IPS-18c (cell line): ENCODE measurements at regions not wholly inside any gene's neighbourhood (a gene's known extent, or its start where the extent isn't known, plus 50 kb on each side); places are given as distances from the start of the nearest gene placed in this dataset.
"Not testable (repeated sequence)": the region's sequence is repeated elsewhere in the genome, so short reads cannot be mapped to it uniquely, and the experiment has no call there.

ENCODE experiments used
- H3K4me3 ChIP-seq: 2 replicates; pipeline ENCODE4 v1.7.0; 2013; ENCODE audit warnings: low read depth, mild to moderate bottlenecking, low read length, moderate library complexity; ENCODE audit not compliant: insufficient read depth
- H3K9me3 ChIP-seq: one replicate; pipeline ENCODE4 v1.6.1; 2013; ENCODE audit warnings: mild to moderate bottlenecking, low read length, moderate library complexity; ENCODE audit not compliant: control insufficient read depth, insufficient read depth

GRCh38 chr6:996271-996852, 303.4 kb upstream of the EXOC2 start:
- H3K9me3 ChIP-seq = peaks cover 2% of the 10 kb centered on the region
- H3K4me3 ChIP-seq = no peak overlapping the region

DNA sequence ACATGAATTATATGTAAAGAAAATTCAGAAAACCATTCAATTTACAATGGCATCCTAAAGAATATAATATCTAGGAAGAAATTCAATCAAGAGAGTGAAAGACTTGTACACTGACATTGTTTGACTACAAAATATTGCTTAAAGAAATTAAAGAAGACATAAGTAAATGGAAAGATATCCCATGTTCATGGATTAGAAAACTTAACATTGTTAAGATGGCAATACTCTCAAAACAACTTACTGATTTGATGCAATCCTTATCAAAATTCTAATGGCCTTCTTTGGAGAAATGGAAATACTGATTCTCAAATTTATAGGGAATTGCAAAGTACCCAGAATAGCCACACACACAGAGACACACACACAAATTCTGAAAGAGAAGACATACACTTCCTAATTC, 298.3 kb upstream of the EXOC2 start:
- H3K4me3 ChIP-seq = no peak overlapping the region
- peaks cover 2% of the 10 kb centered on the region for H3K9me3 ChIP-seq

GRCh38 chr6:984031-984430, 291.1 kb upstream of the EXOC2 start:
- Histone ChIP-seq H3K4me3 (no peak overlapping the region), H3K9me3 (no peaks in the 10 kb centered on the region)

DNA sequence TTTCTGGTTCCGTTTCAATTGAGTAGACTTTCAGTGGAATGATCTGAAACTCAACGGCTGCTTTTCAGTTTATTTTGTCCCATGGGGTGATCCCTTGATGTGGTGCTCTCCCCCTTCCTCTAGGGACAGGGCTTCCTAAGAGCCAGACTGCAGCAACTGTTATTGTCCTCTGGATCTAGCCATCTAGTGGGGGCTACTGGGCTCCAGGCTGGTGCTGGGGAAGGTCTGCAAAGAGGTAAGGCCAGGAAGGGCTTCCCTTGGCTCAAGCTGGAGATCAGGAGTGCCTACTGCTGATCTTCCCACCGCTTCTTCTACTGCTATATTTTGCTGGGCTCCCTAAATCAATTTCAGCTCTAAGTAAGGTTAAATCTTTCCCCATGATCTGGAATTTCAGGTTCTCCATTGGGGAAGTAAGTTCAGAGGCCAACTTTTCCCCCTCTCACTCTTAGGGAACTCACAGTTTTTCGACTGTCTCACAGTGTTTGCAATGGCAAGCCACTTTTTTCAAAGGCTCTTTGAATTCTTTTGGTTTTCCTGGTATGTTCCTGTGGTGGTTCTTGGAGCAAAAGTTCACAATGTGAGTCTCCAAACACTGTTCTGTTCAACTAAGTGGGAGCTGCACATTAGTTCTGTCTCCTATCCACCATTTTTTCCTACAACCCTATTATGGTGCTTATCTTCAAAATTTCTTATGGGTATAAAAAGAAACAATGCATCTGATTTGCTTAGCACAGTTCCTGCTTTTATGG, 286.2 kb upstream of the EXOC2 start:
- Histone ChIP-seq H3K4me3 (no peak overlapping the region), H3K9me3 (no peaks in the 10 kb centered on the region)

DNA sequence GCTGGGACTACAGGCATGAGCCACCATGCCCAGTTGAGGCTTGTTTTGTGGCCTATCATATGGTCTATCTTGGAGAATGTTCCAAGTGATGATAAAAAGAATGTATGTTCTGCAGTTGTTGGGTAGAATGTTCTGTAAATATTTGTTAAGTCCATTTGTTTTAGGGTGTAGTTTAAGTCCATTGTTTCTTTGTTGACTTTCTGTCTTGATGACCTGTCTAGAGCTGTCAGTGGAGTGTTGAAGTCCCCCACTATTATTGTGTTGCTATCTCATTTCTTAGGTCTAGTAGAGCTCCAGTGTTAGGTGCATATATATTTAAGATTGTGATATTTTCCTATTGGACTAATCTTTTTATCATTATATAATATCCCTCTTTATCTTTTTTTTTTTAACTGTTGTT, 284.3 kb upstream of the EXOC2 start:
- not testable (repeated sequence) for H3K9me3 ChIP-seq, H3K4me3 ChIP-seq

DNA sequence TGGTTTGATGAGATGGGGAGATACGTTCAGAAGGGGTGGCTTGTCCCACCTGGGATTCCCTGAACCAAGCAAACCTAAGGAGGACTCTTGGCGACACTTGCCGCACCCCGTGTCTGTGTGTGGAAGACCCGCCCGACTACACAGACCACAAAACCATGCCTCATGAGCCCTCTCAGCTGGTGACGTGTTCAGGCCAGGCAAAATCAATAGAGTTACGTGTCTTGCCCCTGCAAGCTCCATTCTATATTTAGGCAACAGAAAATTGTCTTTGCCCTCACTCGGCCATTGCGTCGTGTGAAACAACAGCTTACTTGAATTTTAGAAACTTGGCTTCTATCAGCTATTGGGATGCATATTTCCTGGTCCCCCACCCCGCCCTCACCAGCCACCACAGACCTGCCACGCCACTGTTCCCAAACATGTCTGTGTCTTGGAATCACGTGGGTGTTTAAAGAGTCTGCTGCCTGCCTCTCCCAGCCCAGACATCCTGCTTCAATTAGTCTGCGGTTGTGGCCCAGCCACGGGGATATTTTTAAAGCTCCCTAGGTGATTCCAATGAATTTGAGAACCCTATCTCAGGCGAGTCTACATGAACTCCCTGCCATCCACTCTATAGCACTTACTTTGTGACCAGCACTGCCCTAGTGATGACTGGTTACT, 279.2 kb upstream of the EXOC2 start:
- Histone ChIP-seq H3K4me3 (no peak overlapping the region), H3K9me3 (no peaks in the 10 kb centered on the region)

DNA sequence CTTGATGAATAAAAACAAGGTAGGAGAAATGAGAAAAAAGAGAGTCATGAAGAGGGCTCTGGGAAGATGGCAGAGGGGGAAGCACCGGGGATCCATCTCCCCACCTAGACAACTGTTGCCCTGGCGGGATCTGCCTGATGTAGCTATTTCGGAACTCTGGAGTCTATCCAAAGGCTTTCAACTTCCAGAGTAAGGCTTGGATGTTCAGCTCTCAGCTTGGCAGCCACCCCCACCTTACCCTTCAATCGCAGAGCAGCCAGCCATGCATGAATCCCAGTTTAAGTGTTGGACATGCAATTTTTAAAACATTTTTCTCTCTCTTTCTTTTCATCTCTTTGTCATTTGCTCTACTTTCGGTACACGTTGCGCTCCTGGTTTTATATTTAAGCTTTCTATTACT, 275.9 kb upstream of the EXOC2 start:
- Histone ChIP-seq H3K9me3 (no peaks in the 10 kb centered on the region), H3K4me3 (no peak overlapping the region)

GRCh38 chr6:967701-968100, 274.8 kb upstream of the EXOC2 start:
- no peaks in the 10 kb centered on the region for H3K9me3 ChIP-seq

DNA sequence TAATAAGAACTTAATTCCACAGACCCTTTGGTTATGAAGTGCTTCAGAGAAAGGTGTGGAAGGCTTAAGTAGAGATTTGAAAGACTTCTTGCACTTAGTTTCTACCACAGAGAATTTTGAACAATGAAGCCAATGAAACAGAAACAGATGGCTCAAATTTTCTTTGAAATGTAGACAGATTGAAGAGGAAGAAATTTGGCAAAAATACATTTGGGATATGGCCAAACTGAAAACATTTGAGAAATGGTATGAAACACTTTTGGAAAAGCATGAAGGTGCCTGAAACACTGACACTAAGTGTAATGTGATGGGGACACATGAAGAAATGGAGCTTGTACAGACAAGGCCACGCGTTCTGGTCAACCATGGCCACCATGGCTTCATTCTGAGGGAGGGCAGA, 272.4 kb upstream of the EXOC2 start:
- H3K9me3 ChIP-seq = no peaks in the 10 kb centered on the region
- H3K4me3 ChIP-seq = no peak overlapping the region

More at GRCh38 chr6:967701-968100, 274.8 kb upstream of the EXOC2 start:
- H3K4me3 ChIP-seq = no peak overlapping the region

DNA sequence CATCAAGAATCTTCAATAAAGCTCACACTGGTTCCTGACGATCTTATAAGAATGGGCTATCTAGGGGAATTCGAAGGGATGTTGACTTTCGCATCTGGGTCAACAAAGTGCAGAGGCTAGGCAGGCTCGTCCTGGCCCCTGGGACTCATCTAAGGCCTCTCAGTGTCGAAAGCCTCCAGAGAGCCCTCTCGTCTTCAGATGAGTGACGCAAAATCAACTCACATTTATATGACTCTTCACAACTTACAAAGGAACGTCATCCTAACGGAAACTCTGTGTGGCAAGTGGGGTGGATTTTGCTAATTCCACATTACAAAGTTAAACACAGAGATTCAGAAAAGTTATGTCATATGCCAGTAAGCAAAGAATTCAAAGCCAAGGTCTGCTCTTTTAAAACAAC, 270.5 kb upstream of the EXOC2 start:
- H3K4me3 ChIP-seq = no peak overlapping the region
- H3K9me3 ChIP-seq = no peaks in the 10 kb centered on the region

- no peak overlapping the region for H3K4me3 ChIP-seq
- H3K9me3 ChIP-seq = no peaks in the 10 kb centered on the region
Measured at GRCh38 chr6:961407-961960, 268.5 kb upstream of the EXOC2 start.

GRCh38 chr6:960356-960755, 267.4 kb upstream of the EXOC2 start:
- H3K9me3 ChIP-seq = no peaks in the 10 kb centered on the region

GRCh38 chr6:958488-958887, 265.5 kb upstream of the EXOC2 start:
- H3K4me3 ChIP-seq = no peak overlapping the region
- no peaks in the 10 kb centered on the region for H3K9me3 ChIP-seq

More at GRCh38 chr6:960356-960755, 267.4 kb upstream of the EXOC2 start:
- no peak overlapping the region for H3K4me3 ChIP-seq

DNA sequence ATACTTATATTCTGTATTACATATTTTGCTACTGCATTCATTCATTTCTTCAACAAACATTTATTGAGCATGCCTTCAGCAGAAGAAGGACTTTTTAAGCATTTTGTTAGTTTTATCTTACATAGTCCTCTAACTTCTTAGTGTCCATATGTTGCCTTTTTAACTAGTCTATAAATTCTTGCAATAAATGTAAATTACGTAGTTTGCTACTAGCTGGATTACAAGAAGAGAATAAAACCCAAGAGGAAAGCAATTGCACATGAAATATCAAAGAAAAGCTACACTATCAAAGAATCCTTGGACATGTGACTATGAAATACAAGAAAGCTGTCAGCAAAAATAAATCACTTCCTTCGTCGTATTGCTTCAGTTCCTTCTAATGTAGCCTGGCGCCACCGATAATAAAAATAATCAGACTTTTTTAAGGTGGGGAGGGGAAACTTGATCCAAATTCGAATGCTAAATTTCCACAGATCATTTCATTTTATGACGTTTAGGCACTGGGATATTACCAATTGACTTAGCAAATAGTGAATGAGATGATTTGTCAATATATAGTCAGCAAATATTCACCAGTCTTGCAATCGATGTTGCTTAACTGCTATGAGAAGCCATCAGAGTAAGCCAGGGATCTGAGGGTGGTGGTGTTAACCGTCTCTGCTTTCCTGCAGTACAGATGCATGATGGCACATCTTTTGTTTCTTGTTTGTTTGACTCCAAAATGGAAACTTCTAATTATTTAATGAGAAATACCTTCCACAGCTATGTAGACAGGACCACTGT, 258.7 kb upstream of the EXOC2 start:
- Histone ChIP-seq H3K9me3 (no peaks in the 10 kb centered on the region), H3K4me3 (no peak overlapping the region)

DNA sequence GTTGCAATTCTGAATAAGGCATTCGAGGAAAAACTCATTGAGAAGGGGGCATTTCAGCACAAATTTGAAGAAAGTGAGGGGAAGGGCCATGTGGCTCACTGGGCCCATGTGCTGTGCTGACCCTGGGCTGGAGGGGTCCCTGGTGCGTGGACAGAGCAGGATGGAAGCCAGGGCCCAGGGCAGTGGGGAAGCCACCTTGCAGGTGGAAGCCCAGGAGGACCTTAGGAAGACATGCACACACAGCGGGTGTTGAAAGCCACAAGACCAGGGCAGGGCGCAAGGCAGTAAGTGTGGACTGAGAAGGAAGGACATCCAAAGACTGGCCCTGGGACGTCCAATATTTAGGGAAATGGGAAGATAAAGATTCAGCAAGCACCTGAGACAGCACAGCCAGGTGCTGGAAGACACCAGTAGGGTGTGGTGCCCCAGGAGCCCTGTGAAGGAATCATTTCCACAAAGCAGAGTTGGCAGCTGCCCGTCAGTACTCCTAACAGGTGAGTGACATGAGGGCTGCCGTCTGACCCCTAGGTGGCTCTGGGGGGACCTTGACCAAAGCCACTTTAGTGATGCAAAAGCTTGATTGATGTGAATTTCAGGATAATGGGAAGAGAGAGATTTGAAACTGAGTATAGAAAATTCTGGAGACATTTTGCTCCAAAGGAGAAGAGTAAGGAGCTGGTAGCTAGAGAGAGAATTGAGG, 254.4 kb upstream of the EXOC2 start:
- Histone ChIP-seq H3K4me3 (no peak overlapping the region), H3K9me3 (no peaks in the 10 kb centered on the region)

GRCh38 chr6:946546-946945, 253.6 kb upstream of the EXOC2 start:
- no peaks in the 10 kb centered on the region for H3K9me3 ChIP-seq
- H3K4me3 ChIP-seq = no peak overlapping the region
